Panc1 (cell line): ENCODE measurements at regions not wholly inside any gene's neighbourhood (a gene's known extent, or its start where the extent isn't known, plus 50 kb on each side); places are given as distances from the start of the nearest gene placed in this dataset.

Experiments
- ATAC-seq: fragments of 200-7000 bp; cut with Tn5 transposase; 2 replicates; pipeline ENCODE4 v1.9.1; 2020; ENCODE audit warnings: mild to moderate bottlenecking, moderate library complexity
- BruUV-seq: library from RNA; stranded (reverse); fragments of 400-500 nt; replicated peaks from 2 replicates; lab custom pipeline; 2021; lab: Mats Ljungman, UMichigan
- CTCF ChIA-PET: fragments of 300-600 bp; sonication (Branson Sonifier 250); formaldehyde crosslinking; loops from one replicate; lab custom pipeline; 2022; ENCODE audit warnings: antibody characterized with exemption; lab: Charles Lee
- POLR2A ChIA-PET: fragments of 300-600 bp; sonication (Branson Sonifier 250); formaldehyde crosslinking; loops from one replicate; lab custom pipeline; 2022; ENCODE audit warnings: antibody characterized with exemption; lab: Charles Lee
- DNase-seq: peaks from one replicate; pipeline ENCODE4 v3.0.0-alpha.2; 2010; ENCODE audit warnings: low read depth, low spot score
- H3K27ac ChIP-seq: 2 replicates; pipeline ENCODE4 v1.5.1; 2011; ENCODE audit warnings: mild to moderate bottlenecking, low read length, inconsistent platforms
- H3K27me3 ChIP-seq: fragments of 200-500 bp; sonication (Bioruptor generic); 2 replicates; pipeline ENCODE4 v1.6.0; 2014; ENCODE audit warnings: low read length, inconsistent platforms; ENCODE audit not compliant: control insufficient read depth, insufficient read depth
- H3K36me3 ChIP-seq: fragments of 200-500 bp; sonication (Bioruptor generic); 2 replicates; pipeline ENCODE4 v1.5.1; 2014; ENCODE audit warnings: inconsistent platforms, mild to moderate bottlenecking, low read length, moderate library complexity; ENCODE audit not compliant: control insufficient read depth, insufficient read depth
- H3K4me1 ChIP-seq: 2 replicates; pipeline ENCODE4 v1.5.1; 2011; ENCODE audit warnings: inconsistent platforms, mild to moderate bottlenecking, low read length, moderate library complexity; ENCODE audit not compliant: control insufficient read depth, insufficient read depth
- H3K4me3 ChIP-seq, 2 experiments: 2 replicates each; pipeline ENCODE4 v1.5.1; 2011 to 2012; ENCODE audit warnings: low read depth in 2 of 2, low read length in 2 of 2, mild to moderate bottlenecking in 2 of 2, inconsistent platforms in 1 of 2, moderate library complexity in 1 of 2
- H3K9me3 ChIP-seq: fragments of 200-500 bp; sonication (Bioruptor generic); 2 replicates; pipeline ENCODE4 v1.5.1; 2014; ENCODE audit warnings: low read depth, mild to moderate bottlenecking, inconsistent platforms, low read length, moderate library complexity; ENCODE audit not compliant: control insufficient read depth, insufficient read depth
- CTCF ChIP-seq: fragments of 450-650 bp; IDR thresholded peaks from 2 replicates; pipeline ENCODE4 v1.5.1; 2017; ENCODE audit warnings: mild to moderate bottlenecking
- POLR2AphosphoS5 ChIP-seq: IDR thresholded peaks from 2 replicates; pipeline ENCODE4 v1.6.1; 2012; ENCODE audit warnings: mild to moderate bottlenecking, low read depth, low read length, moderate library complexity
- REST ChIP-seq, 2 experiments: IDR thresholded peaks; 2 replicates each; pipeline ENCODE4 v1.6.1; 2011 to 2012; ENCODE audit warnings: low read depth in 2 of 2, control low read depth in 1 of 2, low read length in 1 of 2, mild to moderate bottlenecking in 1 of 2, moderate library complexity in 1 of 2; ENCODE audit not compliant: insufficient read depth in 1 of 2
- SIN3A ChIP-seq: IDR thresholded peaks from 2 replicates; pipeline ENCODE4 v1.6.1; 2012; ENCODE audit warnings: low read depth, mild to moderate bottlenecking, low read length, moderate library complexity, borderline replicate concordance; ENCODE audit not compliant: insufficient read depth
- TCF7L2 ChIP-seq: IDR thresholded peaks from 2 replicates; pipeline ENCODE4 v1.6.1; 2011; ENCODE audit warnings: mild to moderate bottlenecking, low read depth, low read length, inconsistent platforms
- in situ Hi-C: cut with HindIII; loops from 2 replicates; pipeline ENCODE4 v1.10.0; 2016; ENCODE audit warnings: low sequenced_read_pairs, low pct_unique_long_range_greater_than_20kb
- intact Hi-C: fragments of 100-400 bp; cut with micrococcal nuclease; formaldehyde crosslinking; loops from one replicate; pipeline ENCODE4 v1.10.0; 2022; ENCODE audit not compliant: unreplicated experiment

GRCh38 chr13:82654143-82654542, 1228.1 kb downstream of the SLITRK1 start:
- Histone ChIP-seq H3K4me1 (no peaks in the 10 kb centered on the region), H3K27me3 (no peaks in the 10 kb centered on the region), H3K36me3 (no peaks in the 10 kb centered on the region), H3K27ac (no peak overlapping the region), H3K4me3 (no peak overlapping the region), H3K9me3 (no peaks in the 10 kb centered on the region)
- in situ Hi-C loops = no loop called here
- ATAC-seq (no peak), DNase-seq (no peak)
- CTCF ChIA-PET = no interaction called here
- BruUV-seq = no TSS peak
- intact Hi-C loops = loop anchor here (5.0 kb wide), 1 partner anchor 118 kb away; no protein-coding TSS in a partner anchor
- POLR2A ChIA-PET = no interaction called here
- TF ChIP-seq POLR2AphosphoS5 = no peak
- no peak for TF ChIP-seq REST (IDR thresholded peaks at IDR 0.05; ENCODE audit: insufficient read depth in 1 of 2, low read depth in 2 of 2, low read length in 1 of 2)
- TF ChIP-seq TCF7L2 = no peak
- TF ChIP-seq CTCF = no peak
- no peak for TF ChIP-seq SIN3A

- CTCF ChIA-PET = no interaction called here
- in situ Hi-C loops = no loop called here
- TF ChIP-seq TCF7L2 (no peak), POLR2AphosphoS5 (no peak), REST (IDR thresholded peaks at IDR 0.05; ENCODE audit: insufficient read depth in 1 of 2, low read depth in 2 of 2, low read length in 1 of 2) (no peak), CTCF (no peak), SIN3A (no peak)
- Histone ChIP-seq H3K27ac (no peak overlapping the region), H3K4me1 (no peaks in the 10 kb centered on the region), H3K4me3 (no peak overlapping the region), H3K36me3 (no peaks in the 10 kb centered on the region), H3K27me3 (no peaks in the 10 kb centered on the region), H3K9me3 (no peaks in the 10 kb centered on the region)
- POLR2A ChIA-PET = no interaction called here
- intact Hi-C loops = no loop called here
- no peak for DNase-seq
- BruUV-seq = no TSS peak
- no peak for ATAC-seq
These were observed 1234.7 kb downstream of the SLITRK1 start for GRCh38 chr13:82647540-82647939.
